Cardiac septum (tissue), 1 donor: ENCODE measurements at regions not wholly inside any gene's neighbourhood (a gene's known extent, or its start where the extent isn't known, plus 50 kb on each side); places are given as distances from the start of the nearest gene placed in this dataset.
"Not testable (repeated sequence)": the region's sequence is repeated elsewhere in the genome, so short reads cannot be mapped to it uniquely, and the experiment has no call there.

Experiments used
- DNase-seq: peaks from one replicate; pipeline ENCODE4 v3.0.0-alpha.2; 2020; ENCODE audit warnings: low spot score
- intact Hi-C: fragments of 100-400 bp; cut with DNase I; formaldehyde crosslinking; loops from one replicate; pipeline ENCODE4 v1.14.0; 2022
- donor health status: DM: no; HTN: no; CAD: no.

DNA sequence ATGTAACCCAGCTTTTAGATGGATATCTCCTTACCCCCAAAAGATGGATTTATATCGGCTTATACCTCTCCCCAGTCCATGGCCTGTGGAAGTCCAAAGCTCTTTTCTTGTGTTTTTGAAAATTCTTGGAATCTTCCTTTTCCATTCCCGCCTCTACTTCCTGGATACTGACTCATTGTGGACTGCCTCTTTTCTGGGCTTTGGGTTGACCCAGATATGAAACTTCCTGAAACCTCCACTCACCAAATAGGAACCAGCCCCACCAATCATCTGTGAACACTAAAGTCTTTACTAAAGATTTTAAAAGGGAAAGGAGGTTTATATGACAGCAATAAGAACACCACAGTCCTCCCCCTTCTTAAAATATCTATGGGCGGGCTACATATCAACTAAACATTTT, 163.4 kb upstream of the SYN3 start:
- DNase-seq = no peak
- intact Hi-C loops = no loop called here

DNA sequence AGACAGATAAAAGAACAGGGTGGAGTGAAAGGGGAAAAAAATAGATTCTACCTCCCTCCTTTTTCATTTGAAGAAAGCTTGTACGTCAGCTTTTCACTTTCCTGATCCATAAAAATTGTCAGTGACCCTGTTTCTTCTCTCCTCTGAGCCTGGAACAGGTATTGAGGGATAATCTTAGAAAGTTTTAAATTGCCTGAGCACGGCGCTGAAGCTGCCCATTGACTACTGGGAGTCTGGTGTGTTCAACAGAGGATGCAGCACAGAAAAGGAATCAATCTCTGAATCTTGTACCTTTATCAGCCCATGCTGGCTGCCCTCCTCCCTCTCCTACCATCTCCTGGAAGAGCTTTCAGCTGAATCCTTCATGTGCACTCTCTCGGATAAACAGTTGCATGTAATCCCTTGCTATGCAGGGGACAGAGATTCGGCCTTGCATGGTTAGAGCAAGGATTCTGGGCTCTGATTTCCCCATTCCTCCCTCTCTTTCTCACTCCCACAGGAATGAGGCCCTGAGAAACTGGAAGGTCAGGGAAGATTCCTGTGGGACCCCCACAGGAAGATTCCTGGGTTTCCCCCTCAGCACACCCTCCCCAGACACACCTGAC, 162.4 kb upstream of the SYN3 start:
- intact Hi-C loops = no loop called here
- no peak for DNase-seq

DNA sequence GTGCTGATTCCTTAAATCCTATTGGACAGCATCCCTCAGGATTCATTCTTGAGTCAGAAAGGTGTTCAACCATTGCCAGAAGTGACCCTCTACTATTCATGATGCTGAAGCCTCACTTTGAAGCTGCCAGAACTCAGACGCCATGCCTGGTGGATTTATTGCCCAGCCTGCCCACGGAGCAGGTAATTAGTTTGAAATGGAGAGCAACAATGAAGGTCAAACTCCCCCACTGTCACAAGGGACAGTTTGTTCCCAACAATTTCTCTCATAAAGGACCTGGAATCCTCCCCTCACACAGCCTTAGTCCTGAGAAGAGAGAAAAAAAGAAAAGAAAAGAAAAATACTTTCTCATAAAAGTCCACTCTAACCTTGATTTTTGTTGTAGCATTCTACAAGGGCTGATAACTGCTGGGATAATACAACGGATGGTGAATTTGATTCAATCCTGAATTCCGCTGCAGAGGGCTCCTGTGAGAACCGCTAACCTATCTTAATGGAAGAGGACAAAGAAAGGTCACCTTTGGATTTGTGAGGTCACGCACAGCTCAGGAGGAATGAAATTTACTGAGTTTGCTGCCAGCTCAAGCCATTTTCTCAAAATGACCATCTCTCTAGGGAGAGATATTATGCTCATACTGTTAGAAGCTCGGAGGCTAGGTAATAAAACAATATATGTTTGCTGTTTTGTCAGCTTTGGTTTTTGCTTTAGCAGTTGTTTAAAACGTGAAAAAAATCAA, 161.6 kb upstream of the SYN3 start:
- intact Hi-C loops = no loop called here
- no peak for DNase-seq

DNA sequence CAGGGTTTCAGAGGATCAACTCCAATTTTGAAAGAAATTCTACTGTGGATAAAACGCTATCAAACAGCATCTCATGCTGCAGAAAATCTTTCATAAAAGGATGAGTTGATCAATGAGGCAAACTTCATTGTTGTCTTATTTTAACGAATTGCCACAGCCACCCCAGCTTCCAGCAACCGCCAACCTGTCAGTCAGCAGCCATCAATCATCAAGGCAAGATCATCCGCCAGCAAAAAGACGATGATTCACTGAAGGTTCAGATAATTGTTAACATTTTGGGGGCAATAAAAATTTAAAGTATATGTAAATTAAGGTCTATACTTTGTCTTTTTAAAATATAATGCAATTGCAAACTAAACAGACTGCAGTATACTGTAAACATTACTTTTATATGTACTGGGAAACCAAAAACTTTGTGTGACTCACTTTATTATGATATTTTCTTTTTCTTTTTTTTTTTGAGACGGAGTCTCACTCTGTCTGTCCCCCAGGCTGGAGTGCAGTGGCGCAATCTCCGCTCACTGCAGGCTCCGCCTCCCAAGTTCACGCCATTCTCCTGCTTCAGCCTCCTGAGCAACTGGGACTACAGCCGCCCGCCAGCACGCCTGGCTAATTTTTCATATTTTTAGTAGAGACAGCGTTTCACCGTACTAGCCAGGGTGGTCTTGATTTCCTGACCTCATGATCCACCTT, 155.3 kb upstream of the SYN3 start:
- intact Hi-C loops = no loop called here
- DNase-seq = no peak

DNA sequence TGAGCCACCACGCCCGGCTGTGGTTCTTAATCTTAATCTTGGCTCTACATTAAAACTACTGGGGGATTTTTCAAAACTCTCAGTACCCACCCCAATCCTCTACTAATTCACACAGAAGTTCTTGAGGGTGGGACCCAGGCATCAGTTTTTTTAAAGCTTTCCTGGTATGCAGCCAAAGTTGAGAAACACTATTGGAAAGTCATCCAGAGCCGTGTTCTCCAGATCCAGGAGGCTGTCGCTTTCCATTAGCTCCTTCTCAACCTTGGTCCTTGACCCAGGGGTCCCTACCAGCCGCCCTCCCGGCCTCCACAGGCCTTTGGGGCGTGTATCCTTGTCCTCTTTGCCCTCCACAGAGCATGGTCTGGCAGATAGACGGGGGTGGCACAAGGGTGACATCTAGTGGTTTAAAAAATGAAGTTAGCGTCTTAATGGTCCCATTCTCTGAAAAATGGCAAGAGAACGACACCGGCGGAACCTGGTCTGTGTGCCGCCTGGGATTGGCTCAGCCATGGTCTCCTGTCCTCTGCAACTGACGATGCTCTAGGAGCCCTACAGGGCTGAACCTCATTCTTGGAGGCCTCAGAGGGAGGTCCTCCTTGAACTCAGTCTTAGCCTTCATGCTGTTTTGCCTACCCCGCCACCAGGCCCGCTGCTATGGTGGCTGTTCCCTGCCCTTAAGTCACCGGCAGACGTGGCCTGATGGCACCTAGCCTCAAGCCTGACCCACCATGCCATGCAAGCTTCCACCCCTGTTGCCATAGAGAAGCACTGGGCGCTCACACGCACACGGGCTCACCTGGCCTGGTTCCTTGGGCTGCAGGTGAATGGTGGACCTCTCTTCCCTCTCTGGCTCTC, 152.0 kb upstream of the SYN3 start:
- intact Hi-C loops = no loop called here

DNA sequence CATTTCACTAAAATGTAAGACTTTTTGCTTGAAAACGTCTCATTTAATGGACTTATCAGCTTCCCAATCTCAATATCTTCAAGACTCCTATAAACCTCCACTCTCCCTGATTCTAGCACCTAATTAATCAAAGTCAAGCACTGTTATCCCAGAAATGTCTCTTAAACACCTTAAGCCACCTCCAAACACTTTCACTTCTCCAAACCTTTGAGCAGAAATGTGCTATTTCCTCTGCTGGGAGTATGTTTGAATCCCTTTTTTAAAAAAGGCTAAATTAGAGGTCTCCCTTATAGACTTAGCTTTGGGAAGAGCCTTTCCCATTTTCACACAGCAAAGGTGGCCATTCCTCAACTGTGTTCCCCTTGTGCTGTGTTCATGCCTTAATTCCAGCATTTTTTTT, 146.2 kb upstream of the SYN3 start:
- intact Hi-C loops = loop anchor here (5.0 kb wide), 1 partner anchor 187 kb away; no protein-coding TSS in a partner anchor
- no peak for DNase-seq

More for the DNA sequence above, 152.0 kb upstream of the SYN3 start:
- no peak for DNase-seq

DNA sequence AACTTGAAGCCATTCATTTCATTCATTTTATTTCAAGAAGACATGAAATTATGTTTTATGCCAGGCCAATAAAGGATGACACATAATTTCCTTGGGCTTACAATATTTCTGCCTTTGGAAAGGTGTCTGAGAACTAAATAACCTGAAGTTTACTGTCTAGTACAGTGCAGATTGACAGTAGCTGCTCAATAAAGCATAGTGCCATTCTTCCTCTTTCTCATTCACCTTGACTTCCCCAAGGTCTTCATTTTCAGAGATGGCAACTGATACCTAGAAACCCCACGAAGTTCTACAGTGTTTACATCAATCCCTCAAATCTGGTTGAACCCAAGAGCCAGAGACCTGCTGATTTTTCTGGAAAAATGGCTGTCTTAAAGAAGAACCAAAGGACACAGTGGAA, 144.3 kb upstream of the SYN3 start:
- DNase-seq = no peak
- intact Hi-C loops = loop anchor here (5.0 kb wide), 1 partner anchor 185 kb away; no protein-coding TSS in a partner anchor

DNA sequence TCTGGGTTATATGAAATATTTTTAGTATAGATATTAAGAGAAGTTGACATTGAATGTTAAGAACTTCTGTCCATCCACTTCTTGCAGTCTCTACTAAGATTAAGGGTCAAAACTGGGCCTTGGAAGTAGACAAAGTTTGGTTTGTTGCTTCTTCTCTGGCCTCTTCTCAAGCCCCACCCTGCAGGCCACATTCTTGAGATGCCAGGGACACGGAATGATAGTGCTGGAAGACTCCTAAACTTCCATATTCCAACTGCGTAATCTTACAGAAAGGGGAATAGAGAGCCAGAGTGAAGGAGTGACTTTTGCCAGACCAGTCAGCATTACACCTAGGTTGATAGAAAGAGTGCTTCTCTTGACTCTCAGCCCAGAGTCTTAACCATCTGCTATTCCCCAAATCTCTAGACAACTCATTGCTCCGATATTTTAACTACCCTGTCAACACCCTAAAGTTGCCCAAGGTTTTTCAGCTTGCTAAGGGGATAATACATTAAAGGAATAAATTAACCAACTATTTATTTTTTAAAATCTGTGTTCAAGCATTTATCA, 136.4 kb upstream of the SYN3 start:
- intact Hi-C loops = no loop called here
- DNase-seq = no peak

DNA sequence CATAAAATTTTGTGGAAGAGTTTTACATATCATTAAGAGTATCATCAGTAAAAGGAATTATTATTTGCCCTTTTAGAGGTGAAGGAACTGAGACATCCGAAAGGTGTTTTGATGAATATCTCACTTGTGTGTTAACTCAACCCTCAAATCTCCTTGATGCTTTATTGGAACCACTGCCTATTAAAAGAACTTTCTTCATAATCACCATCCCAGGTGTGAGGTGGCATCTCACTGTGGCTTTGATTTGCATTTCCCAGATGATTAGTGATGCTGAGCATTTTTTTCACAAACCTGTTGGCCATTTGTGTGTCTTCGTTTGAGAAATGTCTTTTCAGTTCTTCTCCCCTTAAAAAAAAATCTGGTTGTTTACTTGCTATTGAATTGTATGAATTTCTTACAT, 134.0 kb upstream of the SYN3 start:
- DNase-seq = no peak
- intact Hi-C loops = no loop called here

DNA sequence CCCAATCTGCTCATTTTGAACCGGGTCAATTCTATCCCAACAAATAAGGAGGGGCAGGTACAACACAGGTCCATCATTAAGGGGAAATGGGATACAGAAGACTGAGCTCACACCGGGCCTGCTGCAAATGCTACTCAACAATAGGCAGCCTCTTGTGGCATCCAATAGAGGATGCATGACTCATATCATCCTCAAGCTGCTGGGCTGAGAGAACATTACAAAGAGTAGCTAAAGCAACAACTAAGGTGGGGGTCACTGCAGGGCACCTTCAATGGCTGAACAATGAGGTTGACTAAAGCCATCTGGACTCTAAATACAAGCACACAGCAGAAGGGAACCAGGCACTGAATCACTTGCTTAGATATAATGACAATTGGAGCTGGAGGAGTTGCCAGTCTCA, 130.1 kb upstream of the SYN3 start:
- intact Hi-C loops = no loop called here
- DNase-seq = no peak

DNA sequence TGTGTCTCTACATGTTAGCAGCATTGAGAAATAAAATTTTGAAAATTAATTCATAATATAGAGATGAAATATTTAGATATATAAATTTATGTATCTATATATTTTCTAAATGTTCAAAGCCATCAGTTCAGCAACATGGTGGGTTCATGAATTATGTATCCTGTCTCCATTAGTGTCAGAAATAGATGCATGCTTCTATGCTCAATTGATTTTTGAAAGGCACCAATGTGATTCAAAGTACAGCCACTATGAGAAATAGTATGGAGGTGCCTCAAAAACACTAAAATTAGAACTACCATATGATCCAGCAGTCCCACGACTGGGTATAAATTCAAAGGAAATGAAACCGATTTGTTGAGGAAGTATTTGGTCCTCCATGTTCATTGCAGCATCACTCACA, 128.6 kb upstream of the SYN3 start:
- intact Hi-C loops = no loop called here
- DNase-seq = no peak

DNA sequence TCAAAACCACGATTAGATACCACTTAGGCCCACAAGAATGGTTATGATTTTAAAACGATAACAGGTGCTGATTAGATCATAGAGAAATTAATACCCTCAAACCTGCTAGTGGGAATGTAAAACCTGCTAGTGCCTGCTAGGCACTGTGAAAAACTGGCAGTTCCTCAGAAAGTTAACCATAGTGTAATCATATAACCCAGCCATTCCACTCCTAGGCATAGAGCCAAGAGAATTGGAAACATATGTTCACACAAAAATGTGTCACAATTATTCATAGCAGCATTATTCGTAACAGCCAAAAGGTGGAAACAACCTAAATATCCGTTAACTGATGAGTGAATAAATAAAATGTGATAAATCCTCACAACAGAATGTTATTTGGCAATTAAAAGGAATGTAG, 122.2 kb upstream of the SYN3 start:
- intact Hi-C loops = no loop called here
- DNase-seq = no peak

DNA sequence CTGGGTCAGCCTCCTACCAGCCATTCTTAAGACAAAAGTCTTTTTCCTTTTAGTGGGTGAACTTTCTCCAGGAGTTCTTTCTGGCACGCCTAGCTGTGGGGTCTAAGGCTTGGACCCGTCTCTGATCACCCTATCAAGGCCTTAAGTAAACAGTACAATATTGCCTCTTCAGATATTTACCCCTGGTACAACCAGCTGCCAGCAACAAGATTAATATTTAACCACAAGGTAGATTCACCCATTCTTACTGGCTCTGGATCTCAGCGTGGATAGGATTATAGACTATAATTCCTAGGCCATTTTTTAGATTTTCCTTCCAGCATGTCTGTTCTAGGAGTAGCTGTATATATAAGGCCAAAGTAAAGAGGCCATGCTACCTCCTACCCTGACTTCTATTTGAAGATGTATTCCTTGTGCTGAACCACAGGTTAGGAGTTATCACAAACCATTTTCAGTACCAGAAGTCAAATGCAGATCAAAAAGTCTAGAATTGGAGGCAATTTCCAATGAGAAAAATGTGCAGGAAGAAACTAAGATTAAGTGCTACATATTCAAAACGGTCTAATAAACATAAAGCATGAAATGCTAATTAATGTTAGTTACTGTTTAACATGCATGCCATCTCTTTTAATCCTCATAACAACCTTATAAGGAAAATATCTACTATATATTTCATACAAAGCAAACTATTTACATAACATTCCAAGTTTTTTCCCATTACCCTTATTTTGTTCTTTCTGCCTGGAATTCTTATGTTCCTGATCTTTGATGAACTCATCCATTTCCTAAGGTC, 110.0 kb upstream of the SYN3 start:
- no peak for DNase-seq
- intact Hi-C loops = no loop called here

DNA sequence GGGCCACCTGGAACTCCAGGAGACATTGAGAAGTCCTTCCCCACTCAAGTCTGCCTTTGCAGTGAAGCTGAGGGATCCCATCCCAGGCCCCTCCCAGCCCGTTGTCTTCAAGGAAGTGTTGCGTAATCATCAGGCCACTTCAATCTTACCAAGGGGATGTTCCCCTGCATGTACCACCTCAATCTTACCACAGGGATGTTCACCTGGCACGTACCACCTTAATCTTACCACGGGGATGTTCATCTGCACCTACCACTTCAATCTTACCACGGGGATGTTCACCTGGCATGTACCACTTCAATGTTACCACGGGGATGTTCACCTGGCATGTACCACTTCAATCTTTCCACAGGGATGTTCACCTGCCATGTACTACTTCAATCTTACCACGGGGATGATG, 108.0 kb upstream of the SYN3 start:
- intact Hi-C loops = no loop called here
- DNase-seq = no peak

DNA sequence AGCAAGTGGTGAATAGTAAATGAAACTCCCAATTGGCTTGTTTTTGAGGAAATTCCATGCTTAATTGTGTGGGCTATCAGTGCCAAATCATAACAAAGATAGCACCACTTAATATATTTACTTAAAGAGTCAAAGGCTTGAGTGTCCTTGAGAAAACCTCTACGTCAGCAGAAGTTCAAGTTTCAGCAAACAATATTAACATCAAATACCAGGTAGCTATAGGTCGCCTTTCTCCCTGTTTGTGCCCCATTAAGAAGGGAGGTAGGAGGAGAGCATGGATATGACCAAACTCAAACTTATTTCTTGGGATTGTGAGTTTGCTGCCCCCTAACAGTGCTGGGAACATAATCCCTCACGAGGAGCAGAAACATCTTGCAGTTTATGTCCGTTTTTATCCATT, 105.6 kb upstream of the SYN3 start:
- intact Hi-C loops = no loop called here
- DNase-seq = no peak

DNA sequence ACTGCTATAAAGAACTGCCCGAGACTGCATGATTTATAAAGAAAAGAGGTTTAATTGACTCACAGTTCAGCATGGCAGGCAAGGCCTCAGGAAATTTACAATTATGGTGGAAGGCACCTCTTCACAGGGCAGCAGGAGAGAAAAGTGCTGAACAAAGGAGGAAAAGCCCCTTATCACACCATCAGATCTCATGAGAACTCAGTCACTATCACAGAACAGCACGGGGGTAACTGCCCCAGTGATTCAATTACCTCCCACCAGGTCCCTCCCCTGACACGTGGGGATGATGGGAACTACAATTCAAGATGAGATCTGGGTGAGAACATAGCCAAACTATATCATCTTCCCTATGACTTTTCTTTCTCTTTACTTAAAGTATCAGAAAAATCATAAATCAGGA, 104.0 kb upstream of the SYN3 start:
- no peak for DNase-seq
- intact Hi-C loops = no loop called here

DNA sequence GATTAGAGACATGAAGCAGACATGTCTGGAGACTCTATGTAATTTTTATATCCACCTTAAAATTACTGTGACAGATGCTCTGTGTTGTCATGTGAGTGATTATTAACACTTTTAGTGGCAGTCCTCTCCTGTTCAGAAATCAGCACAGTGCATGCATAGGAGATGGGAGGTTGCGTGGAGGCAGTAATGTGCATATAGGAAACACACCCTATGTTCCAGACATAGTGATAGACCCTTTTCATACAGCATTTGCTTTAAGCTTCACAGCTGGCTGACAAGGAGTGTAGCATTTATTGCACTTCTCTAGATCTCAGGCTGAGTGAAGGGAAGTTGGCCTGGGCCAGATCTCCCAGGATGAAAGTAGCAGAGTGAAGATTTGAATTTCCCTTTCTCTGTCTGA, 102.3 kb upstream of the SYN3 start:
- no peak for DNase-seq
- intact Hi-C loops = no loop called here

DNA sequence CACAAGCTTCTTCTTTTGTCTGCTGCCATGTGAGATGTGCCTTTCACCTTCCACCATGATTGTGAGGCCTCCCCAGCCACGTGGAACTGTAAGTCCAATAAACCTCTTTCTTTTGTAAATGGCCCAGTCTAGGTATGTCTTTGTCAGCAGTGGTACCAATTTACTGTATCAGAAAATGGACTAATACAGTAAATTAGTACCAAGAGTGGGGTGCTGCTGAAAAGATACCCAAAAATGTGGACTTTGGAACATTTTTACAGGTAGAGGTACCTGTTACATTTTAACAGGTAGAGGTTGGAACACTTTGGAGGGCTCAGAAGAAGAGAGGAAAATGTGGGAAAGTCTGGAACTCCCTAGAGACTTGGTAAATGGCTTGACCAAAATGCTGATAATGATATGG, 96.8 kb upstream of the SYN3 start:
- DNase-seq, intact Hi-C loops: not testable (repeated sequence)

DNA sequence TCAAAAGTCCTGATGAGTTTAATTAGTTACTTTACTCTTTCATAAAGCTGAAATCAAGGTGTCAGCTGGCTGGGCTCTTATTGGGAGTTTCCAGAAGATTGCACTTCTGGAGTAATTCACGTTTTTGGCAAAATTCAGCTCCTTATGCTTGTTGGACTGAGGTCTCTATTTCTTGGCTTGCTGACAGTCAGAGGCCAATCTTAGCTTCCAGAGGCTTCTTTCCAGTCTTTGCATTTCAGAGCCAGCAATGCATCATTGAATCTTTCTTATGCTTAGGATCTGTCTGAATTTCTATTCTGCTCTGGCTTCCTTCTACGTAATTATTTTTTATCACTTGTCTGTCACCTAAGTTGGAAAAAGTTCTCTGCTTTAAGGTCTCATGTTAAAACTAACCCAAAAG, 91.4 kb upstream of the SYN3 start:
- intact Hi-C loops = no loop called here
- no peak for DNase-seq
